OCI-LY7 (cell line): ENCODE measurements at regions not wholly inside any gene's neighbourhood (a gene's known extent, or its start where the extent isn't known, plus 50 kb on each side); places are given as distances from the start of the nearest gene placed in this dataset.

Experiments
- BruUV-seq: library from RNA; stranded (reverse); fragments of 400-500 nt; replicated peaks from 2 replicates; lab custom pipeline; 2021; lab: Mats Ljungman, UMichigan
- CTCF ChIA-PET: fragments of 300-600 bp; sonication (Branson Sonifier 250); formaldehyde crosslinking; loops from one replicate; lab custom pipeline; 2022; ENCODE audit warnings: antibody characterized with exemption; ENCODE audit not compliant: unreplicated experiment; lab: Charles Lee
- POLR2A ChIA-PET: fragments of 300-600 bp; sonication (Branson Sonifier 250); formaldehyde crosslinking; loops from one replicate; lab custom pipeline; 2022; ENCODE audit warnings: antibody characterized with exemption; lab: Charles Lee
- DNase-seq: peaks from one replicate; pipeline ENCODE4 v3.0.0-alpha.2; 2015; ENCODE audit warnings: low spot score
- H2AFZ ChIP-seq: fragments of 200-600 bp; sonication (generic), shearing (Covaris generic); 2 replicates; pipeline ENCODE4 v1.6.1; 2014; ENCODE audit warnings: mild to moderate bottlenecking, antibody characterized with exemption, low read length, moderate library complexity
- H3K27ac ChIP-seq: fragments of 200-600 bp; sonication (generic); 2 replicates; pipeline ENCODE4 v1.5.1; 2014; ENCODE audit warnings: mixed run types, low read depth, mild to moderate bottlenecking, moderate library complexity, low read length, inconsistent platforms; ENCODE audit not compliant: poor library complexity, severe bottlenecking
- H3K36me3 ChIP-seq: fragments of 200-600 bp; sonication (generic); 2 replicates; pipeline ENCODE4 v1.6.1; 2014; ENCODE audit warnings: mild to moderate bottlenecking, antibody characterized with exemption, low read length, moderate library complexity, mixed read lengths; ENCODE audit not compliant: insufficient read depth
- H3K4me1 ChIP-seq: fragments of 200-600 bp; sonication (generic); 2 replicates; pipeline ENCODE4 v1.5.1; 2014; ENCODE audit warnings: mild to moderate bottlenecking, low read length; ENCODE audit not compliant: insufficient read depth, poor library complexity, severe bottlenecking
- H3K4me2 ChIP-seq: fragments of 200-600 bp; sonication (generic); 2 replicates; pipeline ENCODE4 v1.6.1; 2014; ENCODE audit warnings: mild to moderate bottlenecking, low read length
- H3K4me3 ChIP-seq: fragments of 200-600 bp; sonication (generic); 2 replicates; pipeline ENCODE4 v1.5.1; 2014; ENCODE audit warnings: mild to moderate bottlenecking, low read depth, low read length; ENCODE audit not compliant: poor library complexity, severe bottlenecking
- H3K79me2 ChIP-seq: fragments of 200-600 bp; sonication (generic); 2 replicates; pipeline ENCODE4 v1.6.1; 2016; ENCODE audit warnings: low read depth, mild to moderate bottlenecking, low read length, moderate library complexity, mixed read lengths; ENCODE audit not compliant: insufficient read depth
- H3K9me2 ChIP-seq: fragments of 200-600 bp; sonication (generic); 2 replicates; pipeline ENCODE4 v1.6.1; 2016; ENCODE audit warnings: mild to moderate bottlenecking, low read length, mixed read lengths; ENCODE audit not compliant: insufficient read depth
- H3K9me3 ChIP-seq: fragments of 200-600 bp; sonication (generic); 2 replicates; pipeline ENCODE4 v1.6.1; 2014; ENCODE audit warnings: mild to moderate bottlenecking, mixed run types, low read length, mixed read lengths
- H4K20me1 ChIP-seq: fragments of 200-600 bp; sonication (generic); 2 replicates; pipeline ENCODE4 v1.6.1; 2014; ENCODE audit warnings: mild to moderate bottlenecking, antibody characterized with exemption, low read length, moderate library complexity, mixed read lengths; ENCODE audit not compliant: insufficient read depth
- CTCF ChIP-seq: fragments of 200-600 bp; sonication (generic); conservative IDR thresholded peaks from 2 replicates; pipeline ENCODE4 v1.5.1; 2014; ENCODE audit warnings: mild to moderate bottlenecking, antibody characterized with exemption, low read length, moderate library complexity, mixed read lengths
- EZH2phosphoT487 ChIP-seq: fragments of 200-600 bp; sonication (generic); IDR thresholded peaks from 2 replicates; pipeline ENCODE4 v1.6.1; 2018; ENCODE audit warnings: low read depth, borderline replicate concordance, mild to moderate bottlenecking, mixed run types, antibody characterized with exemption, low read length, moderate library complexity, mixed read lengths
- intact Hi-C: fragments of 100-400 bp; cut with micrococcal nuclease; formaldehyde crosslinking; loops from one replicate; pipeline ENCODE4 v1.10.0; 2022; ENCODE audit not compliant: unreplicated experiment

- BruUV-seq, result no TSS peak
- intact Hi-C loops, result no loop called here
- no peaks in the 10 kb centered on the region for H3K79me2 ChIP-seq
- no peak for TF ChIP-seq CTCF
- no peak for TF ChIP-seq EZH2phosphoT487
- no peaks in the 10 kb centered on the region for H4K20me1 ChIP-seq
- no peak overlapping the region for H3K4me2 ChIP-seq
- no peak overlapping the region for H2AFZ ChIP-seq
- ChIA-PET CTCF (no interaction called here), POLR2A (no interaction called here)
- H3K36me3 ChIP-seq, result no peaks in the 10 kb centered on the region
- no peak overlapping the region for H3K4me3 ChIP-seq
- H3K27ac ChIP-seq, result no peak overlapping the region
- H3K9me2 ChIP-seq, result no peaks in the 10 kb centered on the region
- H3K4me1 ChIP-seq, result no peaks in the 10 kb centered on the region
- H3K9me3 ChIP-seq, result no peaks in the 10 kb centered on the region
- no peak for DNase-seq
Measured at GRCh38 chr12:77384941-77385340, 319.6 kb upstream of the E2F7 start.

GRCh38 chr12:77382096-77382742, 316.9 kb upstream of the E2F7 start:
- ChIA-PET POLR2A (no interaction called here), CTCF (no interaction called here)
- no peaks in the 10 kb centered on the region for H4K20me1 ChIP-seq
- no peak overlapping the region for H3K4me3 ChIP-seq
- H2AFZ ChIP-seq, result no peak overlapping the region
- H3K9me2 ChIP-seq, result no peaks in the 10 kb centered on the region
- no peak overlapping the region for H3K27ac ChIP-seq
- H3K4me2 ChIP-seq, result no peak overlapping the region
- no peaks in the 10 kb centered on the region for H3K79me2 ChIP-seq
- BruUV-seq, result no TSS peak
- no peaks in the 10 kb centered on the region for H3K9me3 ChIP-seq
- H3K36me3 ChIP-seq, result no peaks in the 10 kb centered on the region
- H3K4me1 ChIP-seq, result no peaks in the 10 kb centered on the region
- no peak for DNase-seq
- intact Hi-C loops, result no loop called here
- TF ChIP-seq CTCF (no peak), EZH2phosphoT487 (no peak)

GRCh38 chr12:77377622-77378021, 312.3 kb upstream of the E2F7 start:
- intact Hi-C loops, result no loop called here
- POLR2A ChIA-PET, result no interaction called here
- no TSS peak for BruUV-seq

More at GRCh38 chr12:77377622-77378021, 312.3 kb upstream of the E2F7 start:
- CTCF ChIA-PET, result no interaction called here
- Histone ChIP-seq H3K79me2 (no peaks in the 10 kb centered on the region), H3K27ac (no peak overlapping the region), H3K36me3 (no peaks in the 10 kb centered on the region), H2AFZ (no peak overlapping the region), H3K4me1 (no peaks in the 10 kb centered on the region), H3K4me2 (no peak overlapping the region), H3K4me3 (no peak overlapping the region), H3K9me2 (no peaks in the 10 kb centered on the region), H3K9me3 (no peaks in the 10 kb centered on the region), H4K20me1 (no peaks in the 10 kb centered on the region)
- no peak for DNase-seq
- TF ChIP-seq EZH2phosphoT487 (no peak), CTCF (no peak)
